H1 (cell line): ENCODE measurements at regions not wholly inside any gene's neighbourhood (a gene's known extent, or its start where the extent isn't known, plus 50 kb on each side); places are given as distances from the start of the nearest gene placed in this dataset.

Experiments used
- EP300 ChIP-seq, 2 experiments: IDR thresholded peaks; 1 replicate in 1 of 2; 2 replicates in 1 of 2; pipeline ENCODE4 v1.6.1; 2011 to 2012; ENCODE audit warnings: low read depth in 2 of 2, low read length in 2 of 2, mild to moderate bottlenecking in 2 of 2, borderline replicate concordance in 1 of 2, inconsistent platforms in 1 of 2, moderate library complexity in 1 of 2
- JUND ChIP-seq: IDR thresholded peaks from 2 replicates; pipeline ENCODE4 v1.6.1; 2011; ENCODE audit warnings: mild to moderate bottlenecking, improper control_type of control experiment, low read length
- RBBP5 ChIP-seq: IDR thresholded peaks from 2 replicates; pipeline ENCODE4 v1.7.1; 2012; ENCODE audit warnings: low read depth, mild to moderate bottlenecking, inconsistent platforms, low read length, moderate library complexity, borderline replicate concordance
- SP2 ChIP-seq: IDR thresholded peaks from 2 replicates; pipeline ENCODE4 v1.6.1; 2012; ENCODE audit warnings: mild to moderate bottlenecking, low read length, inconsistent platforms
- TF ChIP-seq, protein P1 (sequence below): fragments of 300-600 bp; sonication (generic); IDR thresholded peaks from 2 replicates; pipeline ENCODE4 v1.7.1; 2012; ENCODE audit warnings: low read length, moderate library complexity, mild to moderate bottlenecking, inconsistent platforms; ENCODE audit not compliant: insufficient replicate concordance

GRCh38 chr1:103416681-103417286 lies 108.7 kb upstream of the RNPC3 start (continued):
- TF ChIP-seq, protein P1, sequence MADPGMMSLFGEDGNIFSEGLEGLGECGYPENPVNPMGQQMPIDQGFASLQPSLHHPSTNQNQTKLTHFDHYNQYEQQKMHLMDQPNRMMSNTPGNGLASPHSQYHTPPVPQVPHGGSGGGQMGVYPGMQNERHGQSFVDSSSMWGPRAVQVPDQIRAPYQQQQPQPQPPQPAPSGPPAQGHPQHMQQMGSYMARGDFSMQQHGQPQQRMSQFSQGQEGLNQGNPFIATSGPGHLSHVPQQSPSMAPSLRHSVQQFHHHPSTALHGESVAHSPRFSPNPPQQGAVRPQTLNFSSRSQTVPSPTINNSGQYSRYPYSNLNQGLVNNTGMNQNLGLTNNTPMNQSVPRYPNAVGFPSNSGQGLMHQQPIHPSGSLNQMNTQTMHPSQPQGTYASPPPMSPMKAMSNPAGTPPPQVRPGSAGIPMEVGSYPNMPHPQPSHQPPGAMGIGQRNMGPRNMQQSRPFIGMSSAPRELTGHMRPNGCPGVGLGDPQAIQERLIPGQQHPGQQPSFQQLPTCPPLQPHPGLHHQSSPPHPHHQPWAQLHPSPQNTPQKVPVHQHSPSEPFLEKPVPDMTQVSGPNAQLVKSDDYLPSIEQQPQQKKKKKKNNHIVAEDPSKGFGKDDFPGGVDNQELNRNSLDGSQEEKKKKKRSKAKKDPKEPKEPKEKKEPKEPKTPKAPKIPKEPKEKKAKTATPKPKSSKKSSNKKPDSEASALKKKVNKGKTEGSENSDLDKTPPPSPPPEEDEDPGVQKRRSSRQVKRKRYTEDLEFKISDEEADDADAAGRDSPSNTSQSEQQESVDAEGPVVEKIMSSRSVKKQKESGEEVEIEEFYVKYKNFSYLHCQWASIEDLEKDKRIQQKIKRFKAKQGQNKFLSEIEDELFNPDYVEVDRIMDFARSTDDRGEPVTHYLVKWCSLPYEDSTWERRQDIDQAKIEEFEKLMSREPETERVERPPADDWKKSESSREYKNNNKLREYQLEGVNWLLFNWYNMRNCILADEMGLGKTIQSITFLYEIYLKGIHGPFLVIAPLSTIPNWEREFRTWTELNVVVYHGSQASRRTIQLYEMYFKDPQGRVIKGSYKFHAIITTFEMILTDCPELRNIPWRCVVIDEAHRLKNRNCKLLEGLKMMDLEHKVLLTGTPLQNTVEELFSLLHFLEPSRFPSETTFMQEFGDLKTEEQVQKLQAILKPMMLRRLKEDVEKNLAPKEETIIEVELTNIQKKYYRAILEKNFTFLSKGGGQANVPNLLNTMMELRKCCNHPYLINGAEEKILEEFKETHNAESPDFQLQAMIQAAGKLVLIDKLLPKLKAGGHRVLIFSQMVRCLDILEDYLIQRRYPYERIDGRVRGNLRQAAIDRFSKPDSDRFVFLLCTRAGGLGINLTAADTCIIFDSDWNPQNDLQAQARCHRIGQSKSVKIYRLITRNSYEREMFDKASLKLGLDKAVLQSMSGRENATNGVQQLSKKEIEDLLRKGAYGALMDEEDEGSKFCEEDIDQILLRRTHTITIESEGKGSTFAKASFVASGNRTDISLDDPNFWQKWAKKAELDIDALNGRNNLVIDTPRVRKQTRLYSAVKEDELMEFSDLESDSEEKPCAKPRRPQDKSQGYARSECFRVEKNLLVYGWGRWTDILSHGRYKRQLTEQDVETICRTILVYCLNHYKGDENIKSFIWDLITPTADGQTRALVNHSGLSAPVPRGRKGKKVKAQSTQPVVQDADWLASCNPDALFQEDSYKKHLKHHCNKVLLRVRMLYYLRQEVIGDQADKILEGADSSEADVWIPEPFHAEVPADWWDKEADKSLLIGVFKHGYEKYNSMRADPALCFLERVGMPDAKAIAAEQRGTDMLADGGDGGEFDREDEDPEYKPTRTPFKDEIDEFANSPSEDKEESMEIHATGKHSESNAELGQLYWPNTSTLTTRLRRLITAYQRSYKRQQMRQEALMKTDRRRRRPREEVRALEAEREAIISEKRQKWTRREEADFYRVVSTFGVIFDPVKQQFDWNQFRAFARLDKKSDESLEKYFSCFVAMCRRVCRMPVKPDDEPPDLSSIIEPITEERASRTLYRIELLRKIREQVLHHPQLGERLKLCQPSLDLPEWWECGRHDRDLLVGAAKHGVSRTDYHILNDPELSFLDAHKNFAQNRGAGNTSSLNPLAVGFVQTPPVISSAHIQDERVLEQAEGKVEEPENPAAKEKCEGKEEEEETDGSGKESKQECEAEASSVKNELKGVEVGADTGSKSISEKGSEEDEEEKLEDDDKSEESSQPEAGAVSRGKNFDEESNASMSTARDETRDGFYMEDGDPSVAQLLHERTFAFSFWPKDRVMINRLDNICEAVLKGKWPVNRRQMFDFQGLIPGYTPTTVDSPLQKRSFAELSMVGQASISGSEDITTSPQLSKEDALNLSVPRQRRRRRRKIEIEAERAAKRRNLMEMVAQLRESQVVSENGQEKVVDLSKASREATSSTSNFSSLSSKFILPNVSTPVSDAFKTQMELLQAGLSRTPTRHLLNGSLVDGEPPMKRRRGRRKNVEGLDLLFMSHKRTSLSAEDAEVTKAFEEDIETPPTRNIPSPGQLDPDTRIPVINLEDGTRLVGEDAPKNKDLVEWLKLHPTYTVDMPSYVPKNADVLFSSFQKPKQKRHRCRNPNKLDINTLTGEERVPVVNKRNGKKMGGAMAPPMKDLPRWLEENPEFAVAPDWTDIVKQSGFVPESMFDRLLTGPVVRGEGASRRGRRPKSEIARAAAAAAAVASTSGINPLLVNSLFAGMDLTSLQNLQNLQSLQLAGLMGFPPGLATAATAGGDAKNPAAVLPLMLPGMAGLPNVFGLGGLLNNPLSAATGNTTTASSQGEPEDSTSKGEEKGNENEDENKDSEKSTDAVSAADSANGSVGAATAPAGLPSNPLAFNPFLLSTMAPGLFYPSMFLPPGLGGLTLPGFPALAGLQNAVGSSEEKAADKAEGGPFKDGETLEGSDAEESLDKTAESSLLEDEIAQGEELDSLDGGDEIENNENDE, result no peak
- TF ChIP-seq SP2 (no peak), JUND (no peak), EP300 (IDR thresholded peaks at IDR 0.05; ENCODE audit: borderline replicate concordance in 1 of 2, low read depth in 2 of 2, low read length in 2 of 2) (no peak), RBBP5 (no peak)
